SK-N-SH treated with all-trans-retinoic acid at 6 μM for 48 hours (cell line): ENCODE measurements at regions not wholly inside any gene's neighbourhood (a gene's known extent, or its start where the extent isn't known, plus 50 kb on each side); places are given as distances from the start of the nearest gene placed in this dataset.

Source experiments
- ARNTL ChIP-seq: fragments of 450-650 bp; formaldehyde crosslinking; IDR thresholded peaks from 2 replicates; pipeline ENCODE4 v1.5.0; 2020; ENCODE audit warnings: low read depth, mild to moderate bottlenecking, moderate library complexity, borderline replicate concordance
- BACH2 ChIP-seq: fragments of 250-450 bp; sonication (Bioruptor Pico); IDR thresholded peaks from 2 replicates; pipeline ENCODE4 v1.9.0; 2021; ENCODE audit warnings: mild to moderate bottlenecking, borderline replicate concordance
- CREB5 ChIP-seq: fragments of 250-450 bp; sonication (Bioruptor Pico); IDR thresholded peaks from 2 replicates; pipeline ENCODE4 v1.5.1; 2020; ENCODE audit warnings: low read depth, mild to moderate bottlenecking, moderate library complexity
- ISL1 ChIP-seq: fragments of 250-450 bp; sonication (Bioruptor Pico); IDR thresholded peaks from 2 replicates; pipeline ENCODE4 v2.1.2; 2022; ENCODE audit warnings: mild to moderate bottlenecking, moderate library complexity
- POU6F1 ChIP-seq: fragments of 250-450 bp; sonication (Bioruptor Pico); IDR thresholded peaks from 2 replicates; pipeline ENCODE4 v1.8.0; 2021; ENCODE audit warnings: low read depth, mild to moderate bottlenecking, moderate library complexity, borderline replicate concordance
- SNAI2 ChIP-seq: fragments of 250-450 bp; sonication (Bioruptor Pico); IDR thresholded peaks from 2 replicates; pipeline ENCODE4 v1.5.0; 2020; ENCODE audit warnings: mild to moderate bottlenecking, moderate library complexity

GRCh38 chr1:81681114-81681513 lies 119.6 kb upstream of the ADGRL2 start:
- TF ChIP-seq ISL1 (CRISPR knock-in tag) (no peak), BACH2 (CRISPR knock-in tag) (no peak), CREB5 (no peak), ARNTL (CRISPR knock-in tag) (no peak), SNAI2 (CRISPR knock-in tag) (no peak), POU6F1 (CRISPR knock-in tag) (no peak)
